Smooth muscle cell of the brain vasculature (primary cell): ENCODE measurements at regions not wholly inside any gene's neighbourhood (a gene's known extent, or its start where the extent isn't known, plus 50 kb on each side); places are given as distances from the start of the nearest gene placed in this dataset.

ENCODE experiments used
- DNase-seq: peaks from one replicate; pipeline ENCODE4 v3.0.0-alpha.2; 2012; ENCODE audit warnings: low read depth, low spot score

- no peak for DNase-seq
Measured at GRCh38 chr12:18899162-18899561, 161.2 kb downstream of the CAPZA3 start.

- DNase-seq, result no peak
Measured at GRCh38 chr12:18899678-18900317, 161.9 kb downstream of the CAPZA3 start.

GRCh38 chr12:18905134-18905533, 167.2 kb downstream of the CAPZA3 start:
- no peak for DNase-seq

- DNase-seq, result no peak
Measured at GRCh38 chr12:18906395-18906794, 168.5 kb downstream of the CAPZA3 start.

GRCh38 chr12:18907127-18907526, 169.2 kb downstream of the CAPZA3 start:
- DNase-seq, result no peak

GRCh38 chr12:18907728-18908127, 169.8 kb downstream of the CAPZA3 start:
- no peak for DNase-seq

- no peak for DNase-seq
Measured at GRCh38 chr12:18908191-18908590, 170.3 kb downstream of the CAPZA3 start.

GRCh38 chr12:18919871-18920511, 182.1 kb downstream of the CAPZA3 start:
- no peak for DNase-seq

GRCh38 chr12:18922851-18923250, 184.9 kb downstream of the CAPZA3 start:
- DNase-seq, result no peak

- DNase-seq, result no peak
Measured at GRCh38 chr12:18923721-18924120, 185.8 kb downstream of the CAPZA3 start.

- DNase-seq, result no peak
Measured at GRCh38 chr12:18926188-18926587, 188.3 kb downstream of the CAPZA3 start.

GRCh38 chr12:18932211-18932610, 194.3 kb downstream of the CAPZA3 start:
- no peak for DNase-seq

- DNase-seq, result no peak
Measured at GRCh38 chr12:18932715-18933114, 194.8 kb downstream of the CAPZA3 start.

GRCh38 chr12:18935371-18935965, 194.1 kb upstream of the PLEKHA5 start:
- no peak for DNase-seq

GRCh38 chr12:18939051-18939450, 190.5 kb upstream of the PLEKHA5 start:
- DNase-seq, result no peak

- DNase-seq, result no peak
Measured at GRCh38 chr12:18942669-18943068, 186.9 kb upstream of the PLEKHA5 start.

- DNase-seq, result no peak
Measured at GRCh38 chr12:18943200-18943599, 186.3 kb upstream of the PLEKHA5 start.

- DNase-seq, result no peak
Measured at GRCh38 chr12:18946106-18946505, 183.4 kb upstream of the PLEKHA5 start.

- DNase-seq, result no peak
Measured at GRCh38 chr12:18951218-18951617, 178.3 kb upstream of the PLEKHA5 start.

GRCh38 chr12:18953505-18953904, 176.0 kb upstream of the PLEKHA5 start:
- DNase-seq, result no peak

GRCh38 chr12:18955594-18955993, 173.9 kb upstream of the PLEKHA5 start:
- DNase-seq, result no peak

GRCh38 chr12:18965203-18965602, 164.3 kb upstream of the PLEKHA5 start:
- DNase-seq, result no peak

- DNase-seq, result no peak
Measured at GRCh38 chr12:18966954-18967353, 162.6 kb upstream of the PLEKHA5 start.
